ENCODE measurements at regions not wholly inside any gene's neighbourhood (a gene's known extent, or its start where the extent isn't known, plus 50 kb on each side); places are given as distances from the start of the nearest gene placed in this dataset.

GRCh38 chr15:39059917-39060316, 495.3 kb upstream of the RASGRP1 start:
- Histone ChIP-seq H3K4me1 (ENCODE audit: control insufficient read depth in 1 of 2, insufficient read depth in 2 of 2, low read depth in 1 of 2, low read length in 1 of 2) (no peaks in the 10 kb centered on the region), H4K20me1 (ENCODE audit: insufficient read depth) (no peaks in the 10 kb centered on the region), H3K4me3 (ENCODE audit: low read depth in 2 of 2, low read length in 1 of 2) (no peak overlapping the region), H3K79me2 (ENCODE audit: insufficient read depth) (no peaks in the 10 kb centered on the region), H3K27ac (ENCODE audit: low read depth in 2 of 2, low read length in 1 of 2) (no peak overlapping the region), H3K36me3 (replicated peaks in 1 of 2; ENCODE audit: control insufficient read depth in 1 of 2, insufficient read depth in 2 of 2, low read length in 1 of 2) (no peaks in the 10 kb centered on the region), H3K9me3 (no peaks in the 10 kb centered on the region), H3K9me2 (no peaks in the 10 kb centered on the region), H3K27me3 (ENCODE audit: insufficient read depth) (no peaks in the 10 kb centered on the region), H2AFZ (ENCODE audit: low read depth) (no peak overlapping the region), H3F3A (replicated peaks; ENCODE audit: insufficient read depth) (no peaks in the 10 kb centered on the region), H3K9ac (no peak overlapping the region), H3K4me2 (no peak overlapping the region)
- POLR2A ChIA-PET = no interaction called here
- no peak for DNase-seq
- CTCF ChIA-PET = interaction anchor here (0.6 to 1.0 kb wide), 2 partner anchors 13 to 45 kb away, joined by 3 to 4 read pairs; no protein-coding TSS in a partner anchor
- 89% methylated on average over 4 of the region's 4 CpGs for WGBS (ENCODE audit: low lambda C conversion rate)
- no peak for TF ChIP-seq TCF12 (IDR thresholded peaks at IDR 0.05)
- no peak for TF ChIP-seq USF2 (IDR thresholded peaks at IDR 0.05; ENCODE audit: borderline replicate concordance, low read depth, low read length)
- no peak for TF ChIP-seq GABPA (IDR thresholded peaks at IDR 0.05; ENCODE audit: low read depth)
- TF ChIP-seq NFIC (IDR thresholded peaks at IDR 0.05; ENCODE audit: borderline replicate concordance) = no peak
- TF ChIP-seq JUND (IDR thresholded peaks at IDR 0.05) = no peak
- TF ChIP-seq RFX5 (IDR thresholded peaks at IDR 0.05; ENCODE audit: low read length) = no peak
- TF ChIP-seq EP300 (IDR thresholded peaks at IDR 0.05; ENCODE audit: borderline replicate concordance in 1 of 2, low read depth in 1 of 2, low read length in 1 of 2) = no peak
- TF ChIP-seq POLR2AphosphoS5 (IDR thresholded peaks at IDR 0.05; ENCODE audit: low read depth, low read length) = no peak
- TF ChIP-seq CHD2 (IDR thresholded peaks at IDR 0.05; ENCODE audit: low read length, partially characterized antibody) = no peak
- no peak for TF ChIP-seq MEF2A (IDR thresholded peaks at IDR 0.05; ENCODE audit: borderline replicate concordance, low read depth)
- TF ChIP-seq ELF1 (IDR thresholded peaks at IDR 0.05) = no peak
- no peak for TF ChIP-seq MAX (IDR thresholded peaks at IDR 0.05; ENCODE audit: low read depth)
- TF ChIP-seq IRF3 (IDR thresholded peaks at IDR 0.05; ENCODE audit: low read depth, low read length) = no peak

- H3K27ac ChIP-seq (ENCODE audit: low read depth in 2 of 2, low read length in 1 of 2) = no peak overlapping the region
Observed at GRCh38 chr15:39061952-39062464, 497.4 kb upstream of the RASGRP1 start.

More at GRCh38 chr15:39061952-39062464, 497.4 kb upstream of the RASGRP1 start:
- no peak overlapping the region for H3K9ac ChIP-seq
- DNase-seq = no peak
- ChIA-PET POLR2A (no interaction called here), CTCF (interaction anchor here (1.0 kb wide), 1 partner anchor 695 kb away, joined by 3 read pairs; no protein-coding TSS in a partner anchor)
- H4K20me1 ChIP-seq (ENCODE audit: insufficient read depth) = no peaks in the 10 kb centered on the region
- no peak overlapping the region for H2AFZ ChIP-seq (ENCODE audit: low read depth)
- WGBS (ENCODE audit: low lambda C conversion rate) = 83% methylated on average over 6 of the region's 6 CpGs
- H3K36me3 ChIP-seq (replicated peaks in 1 of 2; ENCODE audit: control insufficient read depth in 1 of 2, insufficient read depth in 2 of 2, low read length in 1 of 2) = no peaks in the 10 kb centered on the region
- H3K4me2 ChIP-seq = no peak overlapping the region
- H3K4me1 ChIP-seq (ENCODE audit: control insufficient read depth in 1 of 2, insufficient read depth in 2 of 2, low read depth in 1 of 2, low read length in 1 of 2) = no peaks in the 10 kb centered on the region
- TF ChIP-seq FOSL2 (IDR thresholded peaks at IDR 0.05; ENCODE audit: borderline replicate concordance, low read depth) (no peak), JUND (IDR thresholded peaks at IDR 0.05) (no peak), CHD2 (IDR thresholded peaks at IDR 0.05; ENCODE audit: low read length, partially characterized antibody) (no peak), PBX3 (IDR thresholded peaks at IDR 0.05) (no peak), POLR2AphosphoS5 (IDR thresholded peaks at IDR 0.05; ENCODE audit: low read depth, low read length) (no peak), GATA2 (CRISPR knock-in tag; IDR thresholded peaks at IDR 0.05) (no peak), RCOR1 (IDR thresholded peaks at IDR 0.05; ENCODE audit: low read length) (no peak)
- no peak overlapping the region for H3K4me3 ChIP-seq (ENCODE audit: low read depth in 2 of 2, low read length in 1 of 2)
- H3K9me2 ChIP-seq = no peaks in the 10 kb centered on the region
- H3K27me3 ChIP-seq (ENCODE audit: insufficient read depth) = no peaks in the 10 kb centered on the region
- H3F3A ChIP-seq (replicated peaks; ENCODE audit: insufficient read depth) = no peaks in the 10 kb centered on the region
- H3K9me3 ChIP-seq = no peaks in the 10 kb centered on the region
- no peaks in the 10 kb centered on the region for H3K79me2 ChIP-seq (ENCODE audit: insufficient read depth)

Data from SK-N-SH (cell line).